Psoas muscle (tissue), 7 donors: ENCODE measurements at regions not wholly inside any gene's neighbourhood (a gene's known extent, or its start where the extent isn't known, plus 50 kb on each side); places are given as distances from the start of the nearest gene placed in this dataset.
"Not testable (repeated sequence)": the region's sequence is repeated elsewhere in the genome, so short reads cannot be mapped to it uniquely, and the experiment has no call there.

Experiments used
- ATAC-seq, 4 donors: fragments of 200-7000 bp; cut with Tn5 transposase; one replicate each; pipeline ENCODE4 v1.9.1; 2020; ENCODE audit warnings: moderate library complexity in 3 of 4, mild to moderate bottlenecking in 2 of 4
- DNase-seq, 2 donors: peaks; one replicate each; pipeline ENCODE4 v3.0.0-alpha.2; 2020
- H3K27ac ChIP-seq: fragments of 200-600 bp; one replicate; pipeline ENCODE4 v1.8.0; 2022
- H3K27me3 ChIP-seq, 3 donors: fragments of 200-600 bp in 1 of 3; one replicate each; pipeline versions ENCODE4 v1.6.1 to v1.8.0; 2013 to 2022; ENCODE audit warnings: low read length in 2 of 3, mild to moderate bottlenecking in 2 of 3, moderate library complexity in 1 of 3; ENCODE audit not compliant: insufficient read depth in 3 of 3
- H3K36me3 ChIP-seq, 2 donors: fragments of 200-600 bp in 1 of 2; one replicate each; pipeline versions ENCODE4 v1.6.1 to v1.8.0; 2013 to 2022; ENCODE audit warnings: low read depth in 1 of 2, mild to moderate bottlenecking in 1 of 2, moderate library complexity in 1 of 2; ENCODE audit not compliant: insufficient read depth in 1 of 2
- H3K4me1 ChIP-seq: fragments of 200-600 bp; one replicate; pipeline ENCODE4 v1.8.0; 2022
- H3K4me3 ChIP-seq: fragments of 200-600 bp; one replicate; pipeline ENCODE4 v1.8.0; 2022; ENCODE audit warnings: mild to moderate bottlenecking
- H3K9me3 ChIP-seq: fragments of 200-600 bp; one replicate; pipeline ENCODE4 v1.8.0; 2022
- CTCF ChIP-seq: fragments of 200-600 bp; IDR thresholded peaks from one replicate; pipeline ENCODE4 v1.8.0; 2022; ENCODE audit warnings: antibody characterized with exemption
- WGBS, 3 donors: extraction: QIAGEN DNeasy Blood & Tissue Kit; methylation state at CpG; one replicate each; pipeline versions ENCODE4 v1.1.6 to v1.1.7; 2013; 5-methylcytosine and 5-hydroxymethylcytosine counted together
- intact Hi-C, 2 donors: fragments of 100-400 bp; cut with DNase I; formaldehyde crosslinking; loops; one replicate each; pipeline versions ENCODE4 v1.11.0 to v1.14.2; 2022
- donor health status: healthy with polysubstance abuse.
- donor health status: DM: no; HTN: no; CAD: no; lungs with moderate emphysema.
- donor health status: Bipolar disorder and iron deficiency.
- donor health status: healthy.
- donor health status: DM: yes; HTN: yes; CAD: no.
- donor health status: DM: no; HTN: no; CAD: no.
- donor health status: DM: yes; HTN: yes; CAD: no.

DNA sequence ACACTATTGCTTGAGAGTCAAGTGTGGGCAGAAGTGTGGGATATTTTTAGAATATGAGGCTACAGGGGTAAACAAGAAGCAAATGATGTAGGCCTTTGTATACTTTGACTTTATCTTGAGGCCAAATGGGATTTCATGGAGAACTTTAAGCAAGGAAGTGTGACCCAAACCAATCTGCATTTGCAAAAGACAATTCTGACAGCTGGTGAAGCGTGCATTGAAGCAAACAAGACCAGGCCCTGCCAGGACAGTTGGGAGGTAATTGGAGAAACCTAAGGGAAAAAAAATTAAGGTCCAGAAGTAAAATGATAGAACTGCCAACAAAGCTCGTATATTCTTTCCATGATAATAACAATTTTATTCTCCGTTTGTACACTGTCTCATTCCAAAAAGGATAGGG lies 168.3 kb downstream of the TM2D1 start:
- no peak for TF ChIP-seq CTCF
- Histone ChIP-seq H3K4me1 (no peaks in the 10 kb centered on the region), H3K36me3 (no peaks in the 10 kb centered on the region), H3K27me3 (no peaks in the 10 kb centered on the region), H3K27ac (no peak overlapping the region), H3K4me3 (no peak overlapping the region), H3K9me3 (no peaks in the 10 kb centered on the region)
- WGBS, 3 donors: 41 to 71% (median 53%) methylated on average over 3 of the region's 3 CpGs
- intact Hi-C loops: no loop called here
- no peak for ATAC-seq
- no peak for DNase-seq

DNA sequence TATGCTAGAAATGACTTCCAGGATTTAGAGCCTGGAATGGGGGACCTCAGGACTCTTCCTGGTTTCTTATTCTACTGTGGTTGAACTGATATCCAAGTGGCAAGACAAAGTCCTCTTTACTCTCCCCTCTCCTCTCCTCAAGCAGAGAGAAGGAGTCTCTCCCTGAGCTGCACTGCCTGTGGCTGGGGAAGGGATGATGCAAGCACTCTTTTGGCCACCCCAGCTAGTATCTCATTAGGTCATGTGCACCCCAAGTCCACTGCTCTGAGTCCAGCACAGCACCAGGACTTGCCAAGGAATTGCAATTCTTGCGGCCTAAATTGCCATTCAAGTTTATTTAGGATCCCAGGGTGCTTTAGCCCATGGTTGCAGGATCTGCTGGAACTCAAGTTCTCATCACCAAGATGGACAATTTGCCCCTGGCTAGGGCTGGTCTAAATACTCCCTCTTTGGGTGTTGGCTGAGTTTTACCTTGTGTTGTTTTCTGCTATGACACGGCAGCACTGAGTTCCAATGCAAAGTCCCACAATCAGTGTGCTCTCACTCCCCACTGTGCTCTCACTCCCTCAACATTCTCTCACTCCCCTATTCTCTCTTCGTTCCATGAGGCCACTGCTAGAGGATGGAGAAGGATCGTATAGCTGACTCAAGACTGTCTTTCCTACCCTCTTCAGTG lies 172.2 kb downstream of the TM2D1 start:
- TF ChIP-seq CTCF: no peak
- H3K4me3 ChIP-seq: no peak overlapping the region
- no peak overlapping the region for H3K27ac ChIP-seq
- no peaks in the 10 kb centered on the region for H3K27me3 ChIP-seq
- 84 to 88% (median 88%) methylated on average over 4 of the region's 4 CpGs for WGBS, 3 donors
- ATAC-seq (no peak), DNase-seq (no peak)
- no peaks in the 10 kb centered on the region for H3K36me3 ChIP-seq
- H3K9me3 ChIP-seq: no peaks in the 10 kb centered on the region
- H3K4me1 ChIP-seq: no peaks in the 10 kb centered on the region
- intact Hi-C loops: no loop called here

DNA sequence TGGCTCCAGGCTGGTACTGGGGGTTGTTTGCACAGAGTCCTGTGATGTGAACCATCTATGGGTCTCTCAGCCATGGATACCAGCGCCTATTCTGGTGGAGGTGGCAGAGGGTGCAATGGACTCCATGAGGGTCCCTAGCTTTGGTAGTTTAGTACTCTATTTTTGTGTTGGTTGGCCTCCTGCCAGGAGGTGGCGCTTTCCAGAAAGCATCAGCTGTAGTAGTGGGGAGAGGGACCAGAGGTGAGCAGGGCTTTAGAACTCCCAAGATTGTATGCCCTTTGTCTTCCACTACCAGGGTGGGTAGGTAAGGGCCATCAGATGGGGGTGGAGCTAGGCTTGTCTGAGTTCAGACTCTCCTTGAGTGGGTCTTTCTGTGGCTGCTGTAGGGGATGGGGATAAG lies 177.6 kb downstream of the TM2D1 start:
- intact Hi-C loops, DNase-seq, H3K27ac ChIP-seq, H3K36me3 ChIP-seq, H3K4me1 ChIP-seq, H3K9me3 ChIP-seq, ATAC-seq, H3K27me3 ChIP-seq, H3K4me3 ChIP-seq: not testable (repeated sequence)
- WGBS, 3 donors: 91 to 94% (median 92%) methylated on average over 2 of the region's 2 CpGs

- intact Hi-C loops, H3K27ac ChIP-seq, DNase-seq, H3K36me3 ChIP-seq, H3K9me3 ChIP-seq, H3K27me3 ChIP-seq, ATAC-seq, H3K4me1 ChIP-seq, H3K4me3 ChIP-seq: not testable (repeated sequence)
- 74 to 91% (median 82%) methylated on average over 2 of the region's 2 CpGs for WGBS, 3 donors
Measured at GRCh38 chr1:61544870-61545269, 180.1 kb downstream of the TM2D1 start.

GRCh38 chr1:61543498-61543897 lies 181.4 kb downstream of the TM2D1 start:
- DNase-seq, H3K27me3 ChIP-seq, H3K4me1 ChIP-seq, H3K9me3 ChIP-seq, H3K36me3 ChIP-seq, ATAC-seq, H3K4me3 ChIP-seq, intact Hi-C loops, H3K27ac ChIP-seq: not testable (repeated sequence)

- H3K4me3 ChIP-seq: no peak overlapping the region
- H3K27me3 ChIP-seq: no peaks in the 10 kb centered on the region
- H3K36me3 ChIP-seq: no peaks in the 10 kb centered on the region
- intact Hi-C loops: no loop called here
- ATAC-seq: no peak
- H3K9me3 ChIP-seq: peaks cover 2% of the 10 kb centered on the region
- no peak for TF ChIP-seq CTCF
- DNase-seq: no peak
- 70 to 75% (median 70%) methylated on average over 12 of the region's 12 CpGs for WGBS, 3 donors
- no peaks in the 10 kb centered on the region for H3K4me1 ChIP-seq
- H3K27ac ChIP-seq: no peak overlapping the region
Measured at GRCh38 chr1:61539720-61540462, 185.1 kb downstream of the TM2D1 start.
